ENCODE measurements at regions not wholly inside any gene's neighbourhood (a gene's known extent, or its start where the extent isn't known, plus 50 kb on each side); places are given as distances from the start of the nearest gene placed in this dataset.

GRCh38 chr12:105736498-105736897 lies 402.3 kb downstream of the NUAK1 start:
- in situ Hi-C loops (cut with MboI; ENCODE audit: low sequenced_read_pairs), result no loop called here

GRCh38 chr12:105738051-105738450 lies 400.7 kb downstream of the NUAK1 start:
- in situ Hi-C loops (cut with MboI; ENCODE audit: low sequenced_read_pairs), result no loop called here

GRCh38 chr12:105740369-105740768 lies 398.4 kb downstream of the NUAK1 start:
- in situ Hi-C loops (cut with MboI; ENCODE audit: low sequenced_read_pairs), result no loop called here

GRCh38 chr12:105740970-105741725 lies 397.6 kb downstream of the NUAK1 start:
- in situ Hi-C loops (cut with MboI; ENCODE audit: low sequenced_read_pairs), result no loop called here

GRCh38 chr12:105741786-105742566 lies 396.8 kb downstream of the NUAK1 start:
- in situ Hi-C loops (cut with MboI; ENCODE audit: low sequenced_read_pairs), result no loop called here

GRCh38 chr12:105742567-105742874 lies 396.2 kb downstream of the NUAK1 start:
- in situ Hi-C loops (cut with MboI; ENCODE audit: low sequenced_read_pairs), result no loop called here

- in situ Hi-C loops (cut with MboI; ENCODE audit: low sequenced_read_pairs), result no loop called here
Measured at GRCh38 chr12:105744371-105745058, 394.2 kb downstream of the NUAK1 start.

- in situ Hi-C loops (cut with MboI; ENCODE audit: low sequenced_read_pairs), result no loop called here
Measured at GRCh38 chr12:105745811-105746210, 392.9 kb downstream of the NUAK1 start.

- in situ Hi-C loops (cut with MboI; ENCODE audit: low sequenced_read_pairs), result no loop called here
Measured at GRCh38 chr12:105748806-105749600, 389.8 kb downstream of the NUAK1 start.

- in situ Hi-C loops (cut with MboI; ENCODE audit: low sequenced_read_pairs), result no loop called here
Measured at GRCh38 chr12:105750096-105750495, 388.7 kb downstream of the NUAK1 start.

- in situ Hi-C loops (cut with MboI; ENCODE audit: low sequenced_read_pairs), result no loop called here
Measured at GRCh38 chr12:105754313-105754712, 384.4 kb downstream of the NUAK1 start.

GRCh38 chr12:105756961-105757360 lies 381.8 kb downstream of the NUAK1 start:
- in situ Hi-C loops (cut with MboI; ENCODE audit: low sequenced_read_pairs), result no loop called here

- in situ Hi-C loops (cut with MboI; ENCODE audit: low sequenced_read_pairs), result no loop called here
Measured at GRCh38 chr12:105759149-105759548, 379.6 kb downstream of the NUAK1 start.

- in situ Hi-C loops (cut with MboI; ENCODE audit: low sequenced_read_pairs), result no loop called here
Measured at GRCh38 chr12:105761075-105761474, 377.7 kb downstream of the NUAK1 start.

GRCh38 chr12:105764216-105764835 lies 374.4 kb downstream of the NUAK1 start:
- in situ Hi-C loops (cut with MboI; ENCODE audit: low sequenced_read_pairs), result no loop called here

- in situ Hi-C loops (cut with MboI; ENCODE audit: low sequenced_read_pairs), result no loop called here
Measured at GRCh38 chr12:105765053-105766014, 373.4 kb downstream of the NUAK1 start.

- in situ Hi-C loops (cut with MboI; ENCODE audit: low sequenced_read_pairs), result no loop called here
Measured at GRCh38 chr12:105766029-105766428, 372.7 kb downstream of the NUAK1 start.

- in situ Hi-C loops (cut with MboI; ENCODE audit: low sequenced_read_pairs), result no loop called here
Measured at GRCh38 chr12:105769486-105769885, 369.3 kb downstream of the NUAK1 start.

- in situ Hi-C loops (cut with MboI; ENCODE audit: low sequenced_read_pairs), result no loop called here
Measured at GRCh38 chr12:105773471-105773870, 365.3 kb downstream of the NUAK1 start.

Measured in HL-60/S4 treated with phorbol 12-myristate 13-acetate at 8.2 ng/mL for 4 days and 3 days (cell line).